ENCODE measurements at regions not wholly inside any gene's neighbourhood (a gene's known extent, or its start where the extent isn't known, plus 50 kb on each side); places are given as distances from the start of the nearest gene placed in this dataset.

- DNase-seq = no peak
Measured at GRCh38 chr11:11135820-11136476, 217.1 kb downstream of the CSNK2A3 start.

GRCh38 chr11:11129118-11129517 lies 223.9 kb downstream of the CSNK2A3 start:
- no peak for DNase-seq

- no peak for DNase-seq
Measured at GRCh38 chr11:11125618-11126017, 227.4 kb downstream of the CSNK2A3 start.

- DNase-seq = no peak
Measured at GRCh38 chr11:11122749-11123148, 230.3 kb downstream of the CSNK2A3 start.

- DNase-seq = no peak
Measured at GRCh38 chr11:11119917-11120316, 233.1 kb downstream of the CSNK2A3 start.

GRCh38 chr11:11117730-11118129 lies 235.3 kb downstream of the CSNK2A3 start:
- no peak for DNase-seq

GRCh38 chr11:11115475-11115874 lies 237.6 kb downstream of the CSNK2A3 start:
- no peak for DNase-seq

- DNase-seq = no peak
Measured at GRCh38 chr11:11113626-11114025, 239.4 kb downstream of the CSNK2A3 start.

GRCh38 chr11:11108026-11108425 lies 245.0 kb downstream of the CSNK2A3 start:
- no peak for DNase-seq

GRCh38 chr11:11107076-11107723 lies 245.8 kb downstream of the CSNK2A3 start:
- DNase-seq = no peak

- DNase-seq = no peak
Measured at GRCh38 chr11:11105361-11105760, 247.5 kb upstream of the ZBED5 start.

- DNase-seq = no peak
Measured at GRCh38 chr11:11095831-11096723, 238.2 kb upstream of the ZBED5 start.

- no peak for DNase-seq
Measured at GRCh38 chr11:11090495-11090894, 232.6 kb upstream of the ZBED5 start.

GRCh38 chr11:11089805-11090204 lies 232.0 kb upstream of the ZBED5 start:
- no peak for DNase-seq

GRCh38 chr11:11086979-11087378 lies 229.1 kb upstream of the ZBED5 start:
- DNase-seq = no peak

GRCh38 chr11:11085580-11085979 lies 227.7 kb upstream of the ZBED5 start:
- DNase-seq = no peak

- DNase-seq = no peak
Measured at GRCh38 chr11:11084337-11084736, 226.5 kb upstream of the ZBED5 start.

GRCh38 chr11:11083441-11083840 lies 225.6 kb upstream of the ZBED5 start:
- no peak for DNase-seq

GRCh38 chr11:11082646-11083045 lies 224.8 kb upstream of the ZBED5 start:
- no peak for DNase-seq

GRCh38 chr11:11081776-11082175 lies 223.9 kb upstream of the ZBED5 start:
- DNase-seq = no peak

- no peak for DNase-seq
Measured at GRCh38 chr11:11081288-11081687, 223.4 kb upstream of the ZBED5 start.

- no peak for DNase-seq
Measured at GRCh38 chr11:11078344-11079086, 220.7 kb upstream of the ZBED5 start.

GRCh38 chr11:11077898-11078297 lies 220.0 kb upstream of the ZBED5 start:
- no peak for DNase-seq
